Ovary (tissue), 3 donors: ENCODE measurements at regions not wholly inside any gene's neighbourhood (a gene's known extent, or its start where the extent isn't known, plus 50 kb on each side); places are given as distances from the start of the nearest gene placed in this dataset.

Experiments used
- CTCF ChIP-seq, 3 donors: fragments of 450-650 bp in 2 of 3; fragments of 200-600 bp in 1 of 3; IDR thresholded peaks; one replicate each; pipeline versions ENCODE4 v1.5.1 to v1.8.0; 2016 to 2022; ENCODE audit warnings: antibody characterized with exemption in 3 of 3, mild to moderate bottlenecking in 1 of 3
- EP300 ChIP-seq: sonication (generic); formaldehyde crosslinking; IDR thresholded peaks from one replicate; pipeline ENCODE4 v1.6.1; 2017; ENCODE audit warnings: antibody characterized with exemption
- POLR2A ChIP-seq: fragments of 450-650 bp; IDR thresholded peaks from one replicate; pipeline ENCODE4 v1.6.1; 2017; ENCODE audit warnings: antibody characterized with exemption, mild to moderate bottlenecking, moderate library complexity
- donor health status: DM: no; HTN: no; CAD: no.

GRCh38 chr12:43123461-43123860, 428.5 kb downstream of the ADAMTS20 start:
- TF ChIP-seq CTCF (IDR thresholded peaks at IDR 0.05) (no peak), POLR2A (no peak), EP300 (no peak)
